OCI-LY7 (cell line): ENCODE measurements at regions not wholly inside any gene's neighbourhood (a gene's known extent, or its start where the extent isn't known, plus 50 kb on each side); places are given as distances from the start of the nearest gene placed in this dataset.

Source experiments
- BruUV-seq: library from RNA; stranded (reverse); fragments of 400-500 nt; replicated peaks from 2 replicates; lab custom pipeline; 2021; lab: Mats Ljungman, UMichigan
- CTCF ChIA-PET: fragments of 300-600 bp; sonication (Branson Sonifier 250); formaldehyde crosslinking; loops from one replicate; lab custom pipeline; 2022; ENCODE audit warnings: antibody characterized with exemption; ENCODE audit not compliant: unreplicated experiment; lab: Charles Lee
- POLR2A ChIA-PET: fragments of 300-600 bp; sonication (Branson Sonifier 250); formaldehyde crosslinking; loops from one replicate; lab custom pipeline; 2022; ENCODE audit warnings: antibody characterized with exemption; lab: Charles Lee
- DNase-seq: peaks from one replicate; pipeline ENCODE4 v3.0.0-alpha.2; 2015; ENCODE audit warnings: low spot score
- H2AFZ ChIP-seq: fragments of 200-600 bp; sonication (generic), shearing (Covaris generic); 2 replicates; pipeline ENCODE4 v1.6.1; 2014; ENCODE audit warnings: mild to moderate bottlenecking, antibody characterized with exemption, low read length, moderate library complexity
- H3K27ac ChIP-seq: fragments of 200-600 bp; sonication (generic); 2 replicates; pipeline ENCODE4 v1.5.1; 2014; ENCODE audit warnings: mixed run types, low read depth, mild to moderate bottlenecking, moderate library complexity, low read length, inconsistent platforms; ENCODE audit not compliant: poor library complexity, severe bottlenecking
- H3K36me3 ChIP-seq: fragments of 200-600 bp; sonication (generic); 2 replicates; pipeline ENCODE4 v1.6.1; 2014; ENCODE audit warnings: mild to moderate bottlenecking, antibody characterized with exemption, low read length, moderate library complexity, mixed read lengths; ENCODE audit not compliant: insufficient read depth
- H3K4me1 ChIP-seq: fragments of 200-600 bp; sonication (generic); 2 replicates; pipeline ENCODE4 v1.5.1; 2014; ENCODE audit warnings: mild to moderate bottlenecking, low read length; ENCODE audit not compliant: insufficient read depth, poor library complexity, severe bottlenecking
- H3K4me2 ChIP-seq: fragments of 200-600 bp; sonication (generic); 2 replicates; pipeline ENCODE4 v1.6.1; 2014; ENCODE audit warnings: mild to moderate bottlenecking, low read length
- H3K4me3 ChIP-seq: fragments of 200-600 bp; sonication (generic); 2 replicates; pipeline ENCODE4 v1.5.1; 2014; ENCODE audit warnings: mild to moderate bottlenecking, low read depth, low read length; ENCODE audit not compliant: poor library complexity, severe bottlenecking
- H3K79me2 ChIP-seq: fragments of 200-600 bp; sonication (generic); 2 replicates; pipeline ENCODE4 v1.6.1; 2016; ENCODE audit warnings: low read depth, mild to moderate bottlenecking, low read length, moderate library complexity, mixed read lengths; ENCODE audit not compliant: insufficient read depth
- H3K9me2 ChIP-seq: fragments of 200-600 bp; sonication (generic); 2 replicates; pipeline ENCODE4 v1.6.1; 2016; ENCODE audit warnings: mild to moderate bottlenecking, low read length, mixed read lengths; ENCODE audit not compliant: insufficient read depth
- H3K9me3 ChIP-seq: fragments of 200-600 bp; sonication (generic); 2 replicates; pipeline ENCODE4 v1.6.1; 2014; ENCODE audit warnings: mild to moderate bottlenecking, mixed run types, low read length, mixed read lengths
- H4K20me1 ChIP-seq: fragments of 200-600 bp; sonication (generic); 2 replicates; pipeline ENCODE4 v1.6.1; 2014; ENCODE audit warnings: mild to moderate bottlenecking, antibody characterized with exemption, low read length, moderate library complexity, mixed read lengths; ENCODE audit not compliant: insufficient read depth
- EZH2phosphoT487 ChIP-seq: fragments of 200-600 bp; sonication (generic); IDR thresholded peaks from 2 replicates; pipeline ENCODE4 v1.6.1; 2018; ENCODE audit warnings: low read depth, borderline replicate concordance, mild to moderate bottlenecking, mixed run types, antibody characterized with exemption, low read length, moderate library complexity, mixed read lengths
- intact Hi-C: fragments of 100-400 bp; cut with micrococcal nuclease; formaldehyde crosslinking; loops from one replicate; pipeline ENCODE4 v1.10.0; 2022; ENCODE audit not compliant: unreplicated experiment
- TF ChIP-seq, protein P1 (sequence below): fragments of 200-600 bp; sonication (generic); conservative IDR thresholded peaks from 2 replicates; pipeline ENCODE4 v1.5.1; 2014; ENCODE audit warnings: mild to moderate bottlenecking, antibody characterized with exemption, low read length, moderate library complexity, mixed read lengths

DNA sequence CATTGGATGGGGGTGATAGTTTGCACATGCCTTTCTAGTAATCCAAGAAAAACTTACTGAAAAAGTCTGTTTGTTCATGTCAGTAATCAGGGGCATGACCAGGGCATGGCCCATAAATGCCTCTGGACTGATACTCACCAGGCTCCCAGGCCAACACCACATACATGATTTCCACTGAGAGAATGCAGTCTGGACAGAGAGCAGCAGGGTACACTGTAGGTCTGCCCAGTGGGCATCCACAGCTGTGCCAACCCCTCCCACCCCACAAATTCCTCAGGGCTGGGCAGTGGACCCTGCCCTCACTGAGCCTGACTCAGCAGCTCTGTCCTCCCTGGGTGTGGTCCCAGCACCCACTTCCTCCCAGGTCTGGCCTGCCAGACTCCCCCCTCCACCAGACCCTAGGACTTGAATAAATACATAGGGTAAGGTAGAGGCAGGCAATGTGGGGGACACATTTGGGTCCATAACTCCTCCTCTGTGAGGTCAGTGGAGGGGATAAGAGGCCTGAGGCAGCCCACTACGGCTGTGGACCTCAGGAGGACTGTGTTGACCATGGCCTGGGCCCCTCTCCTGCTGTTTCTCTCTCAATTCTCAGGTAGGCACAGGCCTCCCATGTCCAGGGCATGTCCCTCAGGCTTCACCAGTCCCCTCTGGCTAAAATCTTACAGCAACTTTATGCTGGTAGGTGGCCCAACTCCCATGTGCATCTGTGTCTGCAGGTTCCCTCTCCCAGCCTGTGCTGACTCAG lies 92.2 kb upstream of the TOP3B start:
- TF ChIP-seq, protein P1, sequence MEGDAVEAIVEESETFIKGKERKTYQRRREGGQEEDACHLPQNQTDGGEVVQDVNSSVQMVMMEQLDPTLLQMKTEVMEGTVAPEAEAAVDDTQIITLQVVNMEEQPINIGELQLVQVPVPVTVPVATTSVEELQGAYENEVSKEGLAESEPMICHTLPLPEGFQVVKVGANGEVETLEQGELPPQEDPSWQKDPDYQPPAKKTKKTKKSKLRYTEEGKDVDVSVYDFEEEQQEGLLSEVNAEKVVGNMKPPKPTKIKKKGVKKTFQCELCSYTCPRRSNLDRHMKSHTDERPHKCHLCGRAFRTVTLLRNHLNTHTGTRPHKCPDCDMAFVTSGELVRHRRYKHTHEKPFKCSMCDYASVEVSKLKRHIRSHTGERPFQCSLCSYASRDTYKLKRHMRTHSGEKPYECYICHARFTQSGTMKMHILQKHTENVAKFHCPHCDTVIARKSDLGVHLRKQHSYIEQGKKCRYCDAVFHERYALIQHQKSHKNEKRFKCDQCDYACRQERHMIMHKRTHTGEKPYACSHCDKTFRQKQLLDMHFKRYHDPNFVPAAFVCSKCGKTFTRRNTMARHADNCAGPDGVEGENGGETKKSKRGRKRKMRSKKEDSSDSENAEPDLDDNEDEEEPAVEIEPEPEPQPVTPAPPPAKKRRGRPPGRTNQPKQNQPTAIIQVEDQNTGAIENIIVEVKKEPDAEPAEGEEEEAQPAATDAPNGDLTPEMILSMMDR, result no peak
- no peak for TF ChIP-seq EZH2phosphoT487
- ChIA-PET CTCF (no interaction called here), POLR2A (no interaction called here)
- no peak for DNase-seq
- no peaks in the 10 kb centered on the region for H3K79me2 ChIP-seq
- intact Hi-C loops, result no loop called here
- no TSS peak for BruUV-seq
- H3K4me1 ChIP-seq, result peaks cover 6% of the 10 kb centered on the region
- H3K9me2 ChIP-seq, result no peaks in the 10 kb centered on the region
- H3K4me3 ChIP-seq, result no peak overlapping the region
- H3K4me2 ChIP-seq, result no peak overlapping the region
- no peak overlapping the region for H3K27ac ChIP-seq
- H3K36me3 ChIP-seq, result no peaks in the 10 kb centered on the region
- no peaks in the 10 kb centered on the region for H4K20me1 ChIP-seq
- H2AFZ ChIP-seq, result no peak overlapping the region
- no peaks in the 10 kb centered on the region for H3K9me3 ChIP-seq

DNA sequence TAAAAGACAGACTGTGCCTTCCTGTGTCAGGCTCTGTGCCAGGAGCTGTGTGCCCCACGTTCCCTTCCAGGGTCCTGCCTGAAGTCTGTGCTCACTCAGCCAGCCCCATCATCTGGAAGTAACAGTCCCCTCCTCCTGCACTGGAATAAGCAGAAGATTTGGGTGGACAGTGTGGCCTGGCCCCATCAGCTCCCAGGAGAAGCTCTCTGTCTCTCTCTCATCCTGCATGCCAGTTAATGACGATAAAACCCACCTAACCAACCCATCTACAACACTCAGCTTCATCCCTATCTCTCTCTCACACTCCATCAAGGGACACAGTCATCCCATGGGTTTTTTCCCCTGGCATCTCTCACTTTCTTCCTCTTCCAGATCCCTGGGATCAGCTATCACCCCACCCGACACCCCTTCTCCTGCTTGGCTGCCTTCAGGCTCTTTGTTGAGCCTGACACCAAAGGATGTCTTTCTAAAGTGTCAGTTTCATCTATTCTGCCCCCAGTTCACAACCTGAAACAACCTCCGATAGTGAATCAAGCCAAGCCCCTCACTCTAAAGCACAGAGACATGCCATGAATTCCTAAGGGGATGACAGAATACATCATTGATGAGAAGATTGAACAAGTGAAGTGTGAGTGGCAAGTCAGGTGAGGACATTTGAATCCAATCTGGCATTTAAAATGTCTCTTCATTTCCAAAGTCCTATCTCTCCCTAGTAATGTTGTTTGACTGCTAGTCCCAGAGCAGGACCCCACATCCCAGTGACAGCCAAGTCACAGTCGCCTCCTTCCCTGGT lies 91.4 kb upstream of the TOP3B start:
- BruUV-seq, result no TSS peak
- intact Hi-C loops, result no loop called here
- H3K79me2 ChIP-seq, result no peaks in the 10 kb centered on the region
- H3K4me1 ChIP-seq, result no peaks in the 10 kb centered on the region
- DNase-seq, result no peak
- no peak overlapping the region for H2AFZ ChIP-seq
- CTCF ChIA-PET, result interaction anchor here (0.5 kb wide), 2 partner anchors 94 to 743 kb away, joined by 3 to 4 read pairs; no protein-coding TSS in a partner anchor
- no peak overlapping the region for H3K27ac ChIP-seq
- TF ChIP-seq EZH2phosphoT487, result no peak
- TF ChIP-seq, protein P1, result no peak
- no peak overlapping the region for H3K4me3 ChIP-seq
- no peaks in the 10 kb centered on the region for H3K9me3 ChIP-seq
- no peaks in the 10 kb centered on the region for H3K36me3 ChIP-seq
- no peaks in the 10 kb centered on the region for H4K20me1 ChIP-seq
- POLR2A ChIA-PET, result interaction anchor here (0.5 kb wide), 1 partner anchor 10 kb away, joined by 4 read pairs; no protein-coding TSS in a partner anchor
- no peak overlapping the region for H3K4me2 ChIP-seq
- no peaks in the 10 kb centered on the region for H3K9me2 ChIP-seq
